PC-9 (cell line): ENCODE measurements at regions not wholly inside any gene's neighbourhood (a gene's known extent, or its start where the extent isn't known, plus 50 kb on each side); places are given as distances from the start of the nearest gene placed in this dataset.

Source experiments
- CTCF ChIP-seq: fragments of 200-600 bp; sonication (generic); conservative IDR thresholded peaks from 2 replicates; pipeline ENCODE4 v1.6.1; 2017; ENCODE audit warnings: mixed run types, antibody characterized with exemption, mild to moderate bottlenecking, moderate library complexity
- EZH2 ChIP-seq: fragments of 200-600 bp; sonication (generic); IDR thresholded peaks from 2 replicates; pipeline ENCODE4 v1.8.0; 2017; ENCODE audit warnings: antibody characterized with exemption, low read depth

DNA sequence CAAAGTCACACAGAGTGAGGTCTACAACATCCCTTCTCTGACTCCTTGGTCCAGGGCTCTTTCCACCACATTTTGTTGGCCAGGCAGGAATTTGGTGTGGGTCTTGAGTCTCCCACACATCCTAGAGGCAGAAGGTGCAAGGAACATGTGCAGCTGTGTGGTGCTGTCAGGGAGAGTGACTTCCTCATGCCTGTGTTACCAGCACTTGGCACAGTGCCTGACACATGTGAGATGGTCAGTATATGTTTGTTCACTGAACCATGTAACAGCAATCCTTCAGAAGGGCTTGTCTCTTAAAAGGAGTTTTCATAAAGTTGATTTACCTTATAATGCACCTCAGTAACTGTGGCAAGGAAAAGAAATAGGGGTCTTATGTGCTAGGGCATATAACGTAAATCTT is 168.5 kb downstream of the CDC5L start:
- TF ChIP-seq EZH2 (no peak), CTCF (no peak)
